GM18520 (cell line): ENCODE measurements at regions not wholly inside any gene's neighbourhood (a gene's known extent, or its start where the extent isn't known, plus 50 kb on each side); places are given as distances from the start of the nearest gene placed in this dataset.
"Not testable (repeated sequence)": the region's sequence is repeated elsewhere in the genome, so short reads cannot be mapped to it uniquely, and the experiment has no call there.

Experiments
- ATAC-seq: cut with Tn5 transposase; IDR thresholded peaks from one replicate; pipeline ENCODE4 v1.9.1; 2021; ENCODE audit not compliant: unreplicated experiment

DNA sequence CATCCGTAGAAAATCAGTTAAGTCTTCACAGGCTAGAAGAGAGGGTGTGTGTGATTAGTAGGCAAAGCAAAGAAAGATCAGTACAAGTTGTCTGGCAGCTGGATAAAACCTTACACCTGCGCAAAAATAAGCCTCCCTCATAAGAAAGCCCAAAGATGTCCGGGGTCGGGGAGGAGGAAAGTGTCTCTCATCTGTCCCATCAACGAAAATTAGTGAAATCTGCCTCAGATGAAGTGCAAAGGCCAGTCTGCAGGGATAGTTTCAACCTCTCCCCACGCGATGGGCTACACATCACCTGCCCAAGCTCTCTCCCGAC, 333.9 kb downstream of the SRGAP2C start:
- ATAC-seq, result no peak

DNA sequence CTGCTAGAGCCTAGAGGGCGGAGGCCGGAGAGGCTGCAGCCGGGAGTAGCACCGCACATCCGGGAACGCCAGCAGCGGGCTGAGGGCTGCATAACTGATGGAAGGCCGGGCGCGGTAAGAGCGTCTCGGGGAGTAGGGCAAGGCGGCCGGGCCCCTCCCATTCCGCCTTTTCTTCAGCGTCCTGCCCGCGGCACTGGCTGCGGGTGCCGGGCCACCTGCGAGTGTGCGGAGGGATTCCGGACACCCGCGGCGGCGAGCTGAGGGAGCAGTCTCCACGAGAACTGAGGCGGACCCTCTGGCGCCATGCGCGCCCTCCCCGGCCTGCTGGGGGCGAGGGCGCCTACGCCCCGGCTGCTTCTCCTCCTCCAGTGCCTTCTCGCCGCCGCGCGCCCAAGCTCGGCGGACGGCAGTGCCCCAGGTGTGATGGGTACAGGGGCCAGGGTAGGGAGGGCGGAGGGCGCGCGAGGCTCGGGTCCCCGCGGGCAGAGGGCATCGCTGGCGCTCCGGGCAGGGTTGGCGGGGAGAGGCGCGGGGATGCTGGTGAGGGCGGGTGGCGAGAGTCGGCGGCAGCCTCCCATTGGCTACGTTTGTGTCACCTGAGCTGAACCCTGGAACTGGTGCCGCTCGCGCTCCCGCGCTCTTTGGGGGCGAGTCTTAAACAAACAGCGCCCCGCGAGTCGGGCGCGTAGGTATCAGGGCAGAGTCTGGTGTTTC, 334.4 kb downstream of the SRGAP2C start:
- no peak for ATAC-seq

DNA sequence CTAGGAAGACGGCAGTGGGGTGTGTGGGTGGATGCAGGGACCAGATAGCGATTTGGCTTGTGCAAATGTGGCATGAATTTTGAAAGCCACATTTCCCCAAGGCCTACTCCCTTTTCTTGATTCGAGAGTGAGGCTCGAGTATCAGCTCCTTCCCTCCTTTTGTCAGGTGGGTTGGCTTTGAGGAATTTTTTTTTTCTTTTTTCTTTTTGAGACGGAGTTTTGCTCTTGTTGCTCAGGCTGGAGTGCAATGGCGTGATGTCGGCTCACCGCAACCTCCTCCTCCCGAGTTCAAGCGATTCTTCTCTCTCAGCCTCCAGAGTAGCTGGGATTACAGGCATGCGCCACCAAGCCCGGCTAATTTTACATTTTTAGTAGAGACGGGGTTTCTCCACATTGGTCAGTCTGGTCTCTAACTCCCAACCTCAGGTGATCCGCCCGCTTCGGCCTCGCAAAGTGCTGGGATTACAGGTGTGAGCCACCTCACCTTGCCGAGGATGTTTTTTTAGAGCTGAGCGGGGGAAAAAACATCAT, 335.0 kb downstream of the SRGAP2C start:
- ATAC-seq, result not testable (repeated sequence)

GRCh38 chr1:121522061-121522759, 337.4 kb downstream of the SRGAP2C start:
- ATAC-seq, result no peak

DNA sequence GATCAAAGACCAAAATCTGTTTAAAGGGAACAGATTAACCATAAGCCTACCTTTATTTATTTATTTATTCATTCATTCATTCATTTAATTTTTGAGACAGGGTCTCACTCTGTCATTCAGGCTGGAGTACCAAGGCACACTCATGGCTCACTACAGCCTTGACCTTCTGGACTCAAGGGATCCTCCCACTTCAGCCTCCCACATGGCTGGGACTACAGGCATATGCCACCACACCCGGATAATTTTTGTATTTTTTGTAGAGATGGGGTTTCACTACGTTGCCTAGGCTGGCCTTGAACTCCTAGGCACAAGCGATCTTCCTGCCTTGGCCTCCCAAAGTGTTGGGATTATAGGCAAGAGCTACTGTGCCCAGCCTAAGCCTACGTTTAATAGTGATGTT, 338.3 kb downstream of the SRGAP2C start:
- not testable (repeated sequence) for ATAC-seq

DNA sequence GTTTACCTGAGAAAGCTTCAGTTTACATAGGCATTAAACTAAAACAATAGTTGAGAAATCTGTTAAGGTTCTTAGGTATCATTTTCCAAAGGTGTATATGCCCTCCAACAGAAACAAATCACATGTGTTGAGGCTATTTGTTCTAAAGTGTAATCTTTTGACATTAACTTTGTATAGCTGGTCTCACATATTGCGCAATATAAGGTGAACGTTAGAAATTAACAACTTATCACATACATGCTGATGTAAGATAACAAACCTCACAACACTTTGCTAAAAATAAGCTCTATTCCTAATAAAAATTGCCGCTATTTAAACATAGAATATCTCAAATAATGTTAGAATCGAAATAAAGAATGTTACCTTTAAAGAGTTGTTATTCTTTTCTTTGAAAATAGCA, 340.6 kb downstream of the SRGAP2C start:
- ATAC-seq, result no peak

DNA sequence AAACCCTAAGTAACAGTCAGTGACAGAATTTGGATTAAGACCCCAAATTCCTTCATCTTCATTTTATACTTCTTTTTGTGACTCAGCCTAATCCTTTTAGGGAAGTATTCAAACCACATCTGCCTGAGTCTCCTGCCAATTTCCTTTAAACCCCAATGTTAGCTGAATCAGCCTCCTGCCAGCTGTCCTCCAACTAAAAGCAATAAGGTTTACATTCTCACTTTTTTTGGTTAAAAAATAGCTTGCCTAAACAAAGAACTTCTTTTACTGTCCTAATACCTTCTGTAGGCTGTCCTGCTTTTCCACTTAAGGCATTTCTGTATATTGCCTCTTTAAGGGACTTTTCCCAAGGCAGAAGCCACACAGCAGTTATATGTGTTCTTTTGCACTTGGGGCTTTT, 344.2 kb downstream of the SRGAP2C start:
- ATAC-seq, result not testable (repeated sequence)

- ATAC-seq, result not testable (repeated sequence)
These were observed 345.3 kb downstream of the SRGAP2C start for GRCh38 chr1:121530026-121530425.

DNA sequence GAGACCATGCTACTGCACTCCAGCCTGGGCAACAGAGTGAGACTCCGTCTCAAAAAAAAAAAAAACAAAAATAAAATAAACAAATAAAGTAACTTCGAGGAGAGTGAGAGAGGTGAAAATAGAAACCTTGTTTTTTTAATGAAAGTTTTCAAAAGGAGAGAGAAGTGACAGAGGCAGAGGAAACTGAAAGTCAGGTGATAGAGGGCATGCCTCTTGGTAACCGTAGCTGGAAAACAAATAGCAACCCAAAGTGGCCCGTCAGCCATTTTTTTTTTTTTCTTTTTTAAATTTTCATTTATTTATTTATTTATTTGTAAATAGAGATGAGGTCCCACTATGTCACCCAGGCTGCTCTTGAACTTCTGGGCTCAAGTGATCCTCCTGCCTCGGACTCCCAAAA, 347.0 kb downstream of the SRGAP2C start:
- ATAC-seq, result not testable (repeated sequence)

DNA sequence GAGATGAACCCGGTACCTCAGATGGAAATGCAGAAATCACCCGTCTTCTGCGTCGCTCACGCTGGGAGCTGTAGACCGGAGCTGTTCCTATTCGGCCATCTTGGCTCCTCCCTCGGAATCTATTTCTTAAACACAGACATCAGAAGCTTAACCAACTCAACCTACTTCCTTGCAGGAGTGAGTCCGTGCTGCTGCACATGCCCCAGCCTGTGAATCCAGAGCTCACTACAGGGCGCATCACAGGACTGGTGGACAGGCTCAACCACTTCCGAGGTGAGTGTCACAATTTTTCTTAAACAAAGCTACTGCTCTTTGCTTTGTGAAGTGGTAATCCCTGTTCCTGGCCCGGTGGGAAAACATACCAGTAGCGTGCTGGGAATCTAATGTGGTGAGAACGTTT, 353.4 kb downstream of the SRGAP2C start:
- ATAC-seq, result not testable (repeated sequence)

DNA sequence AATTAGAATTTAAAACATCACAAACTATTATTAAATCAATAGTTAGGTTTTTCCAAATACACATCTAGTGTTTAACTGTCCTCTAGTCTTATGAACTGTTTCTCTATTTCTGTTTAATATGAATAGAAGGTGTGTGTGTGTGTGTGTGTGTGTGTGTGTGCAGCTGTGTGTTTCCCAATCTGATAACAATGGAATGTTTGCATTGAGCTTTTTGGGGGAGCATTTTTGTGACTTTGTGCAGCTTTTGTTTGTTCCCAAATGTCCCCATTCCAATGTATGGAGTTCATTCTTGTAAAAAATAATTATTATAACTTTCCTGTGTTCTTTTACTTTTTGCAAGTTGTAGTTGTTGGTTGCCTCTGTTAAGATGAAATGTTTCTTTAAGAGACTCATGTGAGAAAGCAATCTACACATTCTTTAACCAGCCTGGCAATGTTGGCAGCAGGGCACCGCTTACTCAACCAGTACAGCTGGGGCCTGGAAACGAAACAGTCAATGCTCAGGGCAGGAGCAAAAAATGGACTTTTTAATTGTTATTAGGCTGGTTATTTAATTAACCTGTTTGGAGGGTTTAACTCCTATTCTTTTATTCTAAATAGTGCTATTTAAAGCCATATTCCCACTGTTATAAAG, 354.3 kb downstream of the SRGAP2C start:
- ATAC-seq, result no peak

DNA sequence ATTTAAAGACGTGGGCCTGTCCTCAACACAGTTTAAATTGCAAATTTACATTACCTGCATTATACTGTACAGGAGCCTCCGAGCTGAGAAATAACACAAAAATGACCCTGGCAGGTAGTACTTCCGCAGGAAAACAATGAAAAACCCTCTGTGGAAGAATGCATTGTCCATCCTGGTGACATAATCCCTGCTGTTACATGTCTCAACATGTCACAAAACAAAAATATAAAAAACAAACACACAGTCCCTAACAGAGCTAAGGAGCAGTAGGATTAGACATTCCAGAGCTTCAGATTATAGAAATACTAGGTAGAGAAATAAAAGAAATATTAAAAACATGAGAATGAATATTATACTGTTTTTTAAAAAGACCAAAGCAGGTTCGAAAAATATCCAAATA, 359.2 kb downstream of the SRGAP2C start:
- not testable (repeated sequence) for ATAC-seq

DNA sequence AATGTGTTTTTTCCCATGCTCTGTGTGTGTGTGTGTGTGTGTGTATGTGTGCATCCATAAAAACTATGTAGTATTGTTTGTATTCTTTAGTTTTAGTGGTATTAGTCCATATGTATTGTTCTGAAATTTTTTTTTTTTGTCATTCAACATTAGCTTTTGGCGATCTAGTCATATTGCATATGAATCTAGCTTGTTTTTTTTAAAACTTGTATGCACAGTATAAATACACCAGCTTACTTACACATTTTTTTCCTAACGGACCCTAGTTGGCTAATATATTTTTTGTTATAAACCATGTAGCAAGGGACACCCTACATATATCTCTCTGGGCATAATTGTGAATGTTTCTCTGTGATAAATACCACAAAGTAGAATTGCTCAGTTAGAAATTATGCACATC, 359.7 kb downstream of the SRGAP2C start:
- no peak for ATAC-seq

GRCh38 chr1:121545899-121546298, 361.1 kb downstream of the SRGAP2C start:
- not testable (repeated sequence) for ATAC-seq

DNA sequence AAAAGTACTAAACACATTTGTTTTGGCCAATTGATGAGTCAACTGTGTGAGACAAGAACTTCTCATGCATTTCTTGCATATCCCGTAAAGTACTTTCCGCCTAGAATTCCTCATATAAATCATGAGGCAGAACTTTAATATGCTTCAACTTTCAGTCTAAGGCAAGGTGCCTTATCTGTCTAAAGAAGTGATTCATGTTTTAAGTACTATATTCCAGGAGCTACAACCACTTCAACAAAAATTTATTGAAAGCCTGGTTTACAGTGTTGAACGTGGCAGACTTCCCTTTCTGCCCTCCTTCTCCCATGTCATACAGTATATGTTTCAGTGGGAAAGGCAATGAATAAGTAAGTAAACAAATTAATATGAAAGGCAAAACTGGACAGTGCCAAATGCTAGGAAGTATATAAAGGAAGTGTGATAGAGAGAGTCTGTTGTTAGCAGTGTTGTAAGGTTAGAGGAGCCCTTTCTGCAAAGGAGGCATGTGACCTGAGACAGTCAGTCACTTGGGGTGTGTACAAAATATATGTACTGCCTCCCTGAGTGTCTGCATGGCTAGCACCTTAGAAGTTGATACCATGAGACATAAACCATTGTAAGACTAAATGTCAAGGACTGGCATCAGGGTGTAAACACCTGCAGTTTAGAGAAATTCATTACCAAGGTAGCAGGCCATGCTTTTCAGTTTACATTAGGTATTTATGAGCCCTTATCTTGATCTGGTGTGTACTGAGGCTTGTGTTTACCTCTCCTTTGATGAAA, 362.2 kb downstream of the SRGAP2C start:
- ATAC-seq, result no peak

GRCh38 chr1:121547726-121548125, 363.0 kb downstream of the SRGAP2C start:
- not testable (repeated sequence) for ATAC-seq

GRCh38 chr1:121550817-121551216, 366.0 kb downstream of the SRGAP2C start:
- ATAC-seq, result not testable (repeated sequence)

- ATAC-seq, result not testable (repeated sequence)
These were observed 366.7 kb downstream of the SRGAP2C start for GRCh38 chr1:121551491-121551890.

DNA sequence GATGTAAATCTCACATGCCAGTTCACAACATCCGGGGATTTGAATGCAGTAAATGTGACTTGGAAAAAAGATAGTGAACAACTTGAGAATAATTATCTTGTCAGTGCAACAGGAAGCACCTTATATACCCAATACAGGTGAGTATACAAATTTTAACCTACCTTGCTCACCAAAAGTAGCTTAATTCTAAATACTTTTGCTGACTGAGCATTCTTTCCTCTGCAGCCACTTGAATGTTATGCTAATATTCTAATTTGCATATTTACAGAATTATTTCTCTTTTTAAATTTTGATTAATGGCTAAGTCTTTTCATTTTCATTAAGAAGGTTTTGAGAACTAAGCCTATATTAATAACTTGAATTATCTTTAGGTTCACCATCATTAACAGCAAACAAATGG, 371.8 kb downstream of the SRGAP2C start:
- not testable (repeated sequence) for ATAC-seq

GRCh38 chr1:121558034-121558433, 373.3 kb downstream of the SRGAP2C start:
- ATAC-seq, result not testable (repeated sequence)

GRCh38 chr1:121558514-121558913, 373.7 kb downstream of the SRGAP2C start:
- no peak for ATAC-seq
